RCC 7860 (cell line): ENCODE measurements at regions not wholly inside any gene's neighbourhood (a gene's known extent, or its start where the extent isn't known, plus 50 kb on each side); places are given as distances from the start of the nearest gene placed in this dataset.
"Not testable (repeated sequence)": the region's sequence is repeated elsewhere in the genome, so short reads cannot be mapped to it uniquely, and the experiment has no call there.

Source experiments
- DNase-seq: peaks from one replicate; pipeline ENCODE4 v3.0.0-alpha.2; 2015; ENCODE audit warnings: low spot score
- FAIRE-seq: peaks from 2 replicates; lab custom pipeline; 2012; peaks lifted over from hg19 to GRCh38; lab: Jason Lieb, UNC

GRCh38 chr10:6830981-6831380 is 250.9 kb upstream of the PRKCQ start:
- not testable (repeated sequence) for DNase-seq, FAIRE-seq

GRCh38 chr10:6824793-6825192 is 244.7 kb upstream of the PRKCQ start:
- not testable (repeated sequence) for FAIRE-seq, DNase-seq

- DNase-seq (no peak), FAIRE-seq (no peak)
Observed at GRCh38 chr10:6823770-6824169, 243.7 kb upstream of the PRKCQ start.

- no peak for FAIRE-seq
- DNase-seq: no peak
Observed at GRCh38 chr10:6819301-6819700, 239.2 kb upstream of the PRKCQ start.

- no peak for FAIRE-seq
- no peak for DNase-seq
Observed at GRCh38 chr10:6817770-6818169, 237.7 kb upstream of the PRKCQ start.

- FAIRE-seq (no peak), DNase-seq (no peak)
Observed at GRCh38 chr10:6815346-6815745, 235.3 kb upstream of the PRKCQ start.

- no peak for FAIRE-seq
- DNase-seq: no peak
Observed at GRCh38 chr10:6813856-6814255, 233.8 kb upstream of the PRKCQ start.

GRCh38 chr10:6813306-6813705 is 233.2 kb upstream of the PRKCQ start:
- FAIRE-seq (no peak), DNase-seq (no peak)

GRCh38 chr10:6811153-6811552 is 231.1 kb upstream of the PRKCQ start:
- no peak for FAIRE-seq

GRCh38 chr10:6803427-6803783 is 223.3 kb upstream of the PRKCQ start:
- DNase-seq: no peak
- FAIRE-seq: no peak

More at GRCh38 chr10:6811153-6811552, 231.1 kb upstream of the PRKCQ start:
- DNase-seq: no peak

GRCh38 chr10:6802759-6803426 is 222.8 kb upstream of the PRKCQ start:
- no peak for FAIRE-seq
- no peak for DNase-seq

GRCh38 chr10:6796231-6796630 is 216.2 kb upstream of the PRKCQ start:
- DNase-seq (no peak), FAIRE-seq (no peak)

GRCh38 chr10:6795541-6795940 is 215.5 kb upstream of the PRKCQ start:
- FAIRE-seq: no peak

GRCh38 chr10:6794841-6795240 is 214.8 kb upstream of the PRKCQ start:
- FAIRE-seq, DNase-seq: not testable (repeated sequence)

More at GRCh38 chr10:6795541-6795940, 215.5 kb upstream of the PRKCQ start:
- DNase-seq: no peak

- FAIRE-seq (no peak), DNase-seq (no peak)
Observed at GRCh38 chr10:6794441-6794840, 214.4 kb upstream of the PRKCQ start.

- FAIRE-seq: no peak
- no peak for DNase-seq
Observed at GRCh38 chr10:6788731-6789130, 208.7 kb upstream of the PRKCQ start.

- FAIRE-seq (no peak), DNase-seq (no peak)
Observed at GRCh38 chr10:6788231-6788630, 208.2 kb upstream of the PRKCQ start.

GRCh38 chr10:6787718-6788117 is 207.6 kb upstream of the PRKCQ start:
- no peak for DNase-seq
- no peak for FAIRE-seq

- FAIRE-seq (no peak), DNase-seq (no peak)
Observed at GRCh38 chr10:6787091-6787490, 207.0 kb upstream of the PRKCQ start.

GRCh38 chr10:6786579-6787031 is 206.5 kb upstream of the PRKCQ start:
- DNase-seq: no peak
- no peak for FAIRE-seq

- not testable (repeated sequence) for FAIRE-seq, DNase-seq
Observed at GRCh38 chr10:6784429-6784828, 204.4 kb upstream of the PRKCQ start.

- FAIRE-seq: no peak
- no peak for DNase-seq
Observed at GRCh38 chr10:6783471-6783870, 203.4 kb upstream of the PRKCQ start.

- DNase-seq (no peak), FAIRE-seq (no peak)
Observed at GRCh38 chr10:6782378-6782777, 202.3 kb upstream of the PRKCQ start.
